CD4-positive, CD25-positive, alpha-beta regulatory T cell (primary cell): ENCODE measurements at regions not wholly inside any gene's neighbourhood (a gene's known extent, or its start where the extent isn't known, plus 50 kb on each side); places are given as distances from the start of the nearest gene placed in this dataset.
"Not testable (repeated sequence)": the region's sequence is repeated elsewhere in the genome, so short reads cannot be mapped to it uniquely, and the experiment has no call there.

Experiments used
- ATAC-seq, 2 donors: fragments of 150-1000 bp; cut with Tn5 transposase; one replicate each; pipeline ENCODE4 v1.10.0; 2021; ENCODE audit warnings: low read depth in 2 of 2, moderate number of reproducible peaks in 2 of 2, moderate library complexity in 1 of 2
- DNase-seq, 3 donors: peaks; one replicate each; pipeline versions ENCODE4 v3.0.0 to v3.0.0-alpha.2; 2012 to 2022; ENCODE audit warnings: mixed read lengths in 1 of 3
- H3K27ac ChIP-seq: one replicate; pipeline ENCODE4 v1.7.0; 2013; ENCODE audit warnings: mild to moderate bottlenecking, low read length; ENCODE audit not compliant: insufficient read depth, poor library complexity, severe bottlenecking
- H3K27me3 ChIP-seq: one replicate; pipeline ENCODE4 v1.7.0; 2013; ENCODE audit warnings: low read length; ENCODE audit not compliant: control insufficient read depth, insufficient read depth
- H3K36me3 ChIP-seq: one replicate; pipeline ENCODE4 v1.7.0; 2013; ENCODE audit warnings: mild to moderate bottlenecking, low read length, moderate library complexity; ENCODE audit not compliant: control insufficient read depth, insufficient read depth
- H3K4me1 ChIP-seq: 2 replicates; pipeline ENCODE4 v1.7.0; 2013; ENCODE audit warnings: mild to moderate bottlenecking, low read length; ENCODE audit not compliant: insufficient read depth, control insufficient read depth, poor library complexity, severe bottlenecking
- H3K4me3 ChIP-seq: one replicate; pipeline ENCODE4 v1.7.0; 2013; ENCODE audit warnings: low read depth, mild to moderate bottlenecking, low read length, moderate library complexity
- H3K9me3 ChIP-seq, 2 experiments: 1 replicate in 1 of 2; 2 replicates in 1 of 2; pipeline ENCODE4 v1.7.0; 2013; ENCODE audit warnings: low read length in 2 of 2, mild to moderate bottlenecking in 1 of 2, moderate library complexity in 1 of 2; ENCODE audit not compliant: control insufficient read depth in 2 of 2
- H3K27ac Mint-ChIP-seq, 3 donors: one replicate each; pipeline ENCODE4 v1.8.0; 2020 to 2022; ENCODE audit warnings: mild to moderate bottlenecking in 3 of 3, mixed read lengths in 3 of 3, moderate library complexity in 2 of 3
- H3K27me3 Mint-ChIP-seq: one replicate; pipeline ENCODE4 v1.8.0; 2022; ENCODE audit warnings: mild to moderate bottlenecking, mixed read lengths
- H3K36me3 Mint-ChIP-seq: one replicate; pipeline ENCODE4 v1.8.0; 2020; ENCODE audit warnings: mixed read lengths
- H3K4me1 Mint-ChIP-seq, 4 donors: one replicate each; pipeline ENCODE4 v1.8.0; 2020 to 2022; ENCODE audit warnings: mixed read lengths in 4 of 4, mild to moderate bottlenecking in 1 of 4
- H3K4me3 Mint-ChIP-seq, 4 donors: one replicate each; pipeline ENCODE4 v1.8.0; 2020 to 2022; ENCODE audit warnings: mild to moderate bottlenecking in 4 of 4, mixed read lengths in 4 of 4, moderate library complexity in 3 of 4
- H3K9me3 Mint-ChIP-seq, 7 donors: one replicate each; pipeline ENCODE4 v1.8.0; 2020 to 2022; ENCODE audit warnings: mixed read lengths in 7 of 7, mild to moderate bottlenecking in 3 of 7, moderate library complexity in 2 of 7

DNA sequence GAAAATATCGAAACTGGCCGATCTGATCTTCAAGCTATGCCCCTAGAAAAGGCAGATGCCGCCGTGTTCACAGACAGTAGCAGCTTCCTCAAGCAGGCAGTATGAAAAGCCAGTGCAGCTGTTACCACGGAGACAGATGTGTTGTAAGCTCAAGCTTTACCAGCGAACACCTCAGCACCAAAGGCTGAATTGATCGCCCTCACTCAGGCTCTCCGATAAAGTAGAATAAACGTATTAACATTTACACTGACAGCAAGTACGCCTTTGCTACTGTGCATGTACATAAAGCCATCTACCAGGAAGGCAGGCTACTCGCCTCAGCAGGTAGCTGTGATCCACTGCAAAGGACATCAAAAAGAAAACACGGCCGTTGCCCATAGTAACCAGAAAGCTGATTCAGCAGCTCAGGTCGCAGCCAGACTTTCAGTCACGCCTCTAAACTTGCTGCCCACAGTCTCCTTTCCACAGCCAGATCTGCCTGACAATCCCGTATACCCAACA, 122.8 kb upstream of the DEFB108B start:
- not testable (repeated sequence) for H3K36me3 ChIP-seq, H3K36me3 Mint-ChIP-seq, H3K27me3 Mint-ChIP-seq, H3K9me3 ChIP-seq, H3K4me3 Mint-ChIP-seq, H3K27me3 ChIP-seq, H3K9me3 Mint-ChIP-seq, H3K4me1 ChIP-seq, ATAC-seq, H3K4me1 Mint-ChIP-seq, H3K27ac Mint-ChIP-seq
- DNase-seq = peak; percentile 30 to 56 (median 55)
- Histone ChIP-seq H3K4me3 (peak overlapping the region; percentile 71), H3K27ac (peak overlapping the region; percentile 84)

DNA sequence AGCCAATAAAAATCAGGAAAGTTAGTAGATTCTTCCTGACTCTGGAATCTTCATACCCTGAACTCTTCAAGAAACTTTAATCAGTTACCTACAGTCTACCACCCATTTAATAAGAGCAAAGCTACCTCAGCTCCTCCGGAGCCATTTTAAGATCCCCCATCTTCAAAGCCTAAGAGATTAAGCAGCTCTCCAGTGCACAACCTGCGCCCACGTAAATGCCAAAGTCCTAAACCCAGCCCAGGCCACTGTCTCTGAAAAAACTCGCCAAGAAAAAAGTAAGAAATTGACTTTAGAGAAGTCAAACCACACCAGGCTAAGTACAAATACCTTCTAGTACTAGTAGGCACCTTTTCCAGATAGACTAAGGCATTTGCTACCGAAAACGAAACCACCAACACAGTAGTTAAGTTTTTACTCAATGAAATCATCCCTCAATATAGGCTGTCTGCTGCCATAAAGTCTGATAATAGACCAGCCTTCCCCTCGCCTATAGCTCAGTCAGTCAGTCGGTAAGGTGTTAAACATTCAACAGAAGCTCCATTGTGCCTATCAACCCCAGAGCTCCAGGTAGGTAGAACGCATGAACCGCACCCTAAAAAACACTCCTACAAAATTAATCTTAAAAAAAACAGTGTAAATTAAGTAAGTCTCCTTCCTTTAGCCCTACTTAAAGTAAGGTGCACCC, 122.2 kb upstream of the DEFB108B start:
- H3K4me1 ChIP-seq, H3K9me3 ChIP-seq, H3K27me3 Mint-ChIP-seq, H3K27ac Mint-ChIP-seq, H3K9me3 Mint-ChIP-seq, ATAC-seq, H3K4me1 Mint-ChIP-seq, H3K36me3 ChIP-seq, H3K4me3 Mint-ChIP-seq, H3K27me3 ChIP-seq, H3K36me3 Mint-ChIP-seq: not testable (repeated sequence)
- peak overlapping the region; percentile 71 for H3K4me3 ChIP-seq
- peak in 1 of 3 donors; percentile 6 for DNase-seq
- H3K27ac ChIP-seq = peak overlapping the region; percentile 84

DNA sequence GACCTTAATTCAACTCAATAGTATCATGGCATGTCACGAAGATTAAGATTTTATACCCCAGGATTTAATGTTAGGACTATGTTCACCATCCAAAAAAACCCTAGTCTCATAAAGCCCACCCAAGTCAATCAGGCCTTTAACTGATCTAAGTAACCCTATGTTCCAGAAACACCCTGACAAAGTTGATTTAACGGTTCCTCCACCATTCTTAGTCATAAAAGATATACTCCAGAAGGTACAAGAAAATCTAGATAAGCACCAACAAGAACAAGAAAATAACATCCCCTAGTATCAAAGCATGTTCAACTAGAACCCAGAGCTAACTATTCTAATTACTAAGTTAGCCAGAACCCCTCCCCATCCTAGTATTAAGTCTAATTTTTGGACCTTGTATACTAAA, 120.7 kb upstream of the DEFB108B start:
- ATAC-seq, H3K27me3 ChIP-seq, H3K9me3 Mint-ChIP-seq, H3K27ac ChIP-seq, H3K36me3 Mint-ChIP-seq, H3K27ac Mint-ChIP-seq, H3K4me1 ChIP-seq, H3K36me3 ChIP-seq, H3K4me1 Mint-ChIP-seq, H3K27me3 Mint-ChIP-seq, DNase-seq, H3K4me3 Mint-ChIP-seq, H3K9me3 ChIP-seq, H3K4me3 ChIP-seq: not testable (repeated sequence)

DNA sequence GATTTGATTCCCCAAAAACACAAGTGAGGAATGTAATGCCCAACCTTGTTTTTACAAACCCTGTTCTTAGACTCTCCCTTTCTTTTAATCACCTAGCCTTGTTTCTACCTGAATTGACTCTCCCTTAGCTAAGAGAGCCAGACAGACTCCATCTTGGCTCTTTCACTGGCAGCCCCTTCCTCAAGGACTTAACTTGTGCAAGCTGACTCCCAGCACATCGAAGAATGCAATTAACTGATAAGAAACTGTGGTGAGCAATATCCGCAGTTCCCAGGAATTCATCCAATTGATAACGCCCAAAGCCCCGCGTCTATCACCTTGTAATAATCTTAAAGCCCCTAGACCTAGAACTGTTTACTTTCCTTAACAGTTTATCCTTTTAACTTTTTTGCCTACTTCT, 120.2 kb upstream of the DEFB108B start:
- DNase-seq, H3K4me3 ChIP-seq, H3K27ac Mint-ChIP-seq, ATAC-seq, H3K9me3 Mint-ChIP-seq, H3K27me3 ChIP-seq, H3K9me3 ChIP-seq, H3K36me3 ChIP-seq, H3K27ac ChIP-seq, H3K4me1 ChIP-seq, H3K36me3 Mint-ChIP-seq, H3K4me1 Mint-ChIP-seq, H3K27me3 Mint-ChIP-seq: not testable (repeated sequence)
- peak overlapping the region in 1 of 4 donors; percentile 9 for H3K4me3 Mint-ChIP-seq

DNA sequence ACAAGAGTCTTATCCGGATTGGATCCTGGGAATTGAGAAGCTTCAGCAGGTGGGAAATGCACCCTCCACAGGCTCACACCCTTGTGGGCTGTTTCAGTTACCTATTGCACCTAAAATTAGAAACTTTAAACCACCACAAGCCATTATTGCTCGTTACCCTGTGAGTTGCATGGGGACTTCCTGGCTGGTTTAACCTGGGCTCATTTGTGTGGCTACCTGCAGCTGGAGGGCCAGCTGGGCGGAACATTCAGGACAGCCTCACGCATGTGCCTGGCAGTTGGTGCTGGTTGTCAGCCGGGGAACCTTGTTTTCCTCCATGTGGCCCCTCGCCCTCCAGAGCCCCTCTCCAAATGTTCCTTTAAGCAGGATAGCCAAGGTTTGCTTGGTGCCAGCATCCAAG, 118.5 kb upstream of the DEFB108B start:
- H3K4me1 Mint-ChIP-seq, H3K36me3 Mint-ChIP-seq, H3K27ac Mint-ChIP-seq: not testable (repeated sequence)

DNA sequence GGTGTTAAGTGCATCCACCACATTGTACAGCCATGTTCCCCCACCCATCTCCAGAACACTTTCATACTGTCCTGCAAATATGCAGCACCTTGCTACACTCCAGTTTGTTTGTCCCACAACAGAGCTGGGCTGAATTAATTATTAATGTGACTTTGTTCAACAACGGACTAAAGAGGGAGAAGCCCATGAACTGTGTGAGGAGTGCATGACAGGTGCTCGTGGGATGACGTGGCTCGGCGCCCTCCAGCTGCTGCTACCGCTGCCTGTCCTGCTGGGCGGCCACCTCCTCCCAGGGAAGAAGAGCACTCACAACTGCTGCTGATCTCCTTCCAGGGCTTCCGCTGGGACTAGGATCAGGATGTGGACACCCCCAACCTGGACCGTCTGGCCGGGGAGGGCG, 111.2 kb upstream of the DEFB108B start:
- H3K4me1 Mint-ChIP-seq, H3K27me3 ChIP-seq, H3K4me3 Mint-ChIP-seq, H3K4me1 ChIP-seq, ATAC-seq, H3K4me3 ChIP-seq, H3K9me3 Mint-ChIP-seq, H3K27ac Mint-ChIP-seq, H3K36me3 Mint-ChIP-seq, H3K36me3 ChIP-seq, H3K27me3 Mint-ChIP-seq, H3K27ac ChIP-seq, DNase-seq, H3K9me3 ChIP-seq: not testable (repeated sequence)

More for the DNA sequence above, 118.5 kb upstream of the DEFB108B start:
- not testable (repeated sequence) for H3K4me3 Mint-ChIP-seq, DNase-seq, ATAC-seq, H3K9me3 ChIP-seq, H3K27ac ChIP-seq, H3K27me3 ChIP-seq, H3K4me1 ChIP-seq, H3K27me3 Mint-ChIP-seq, H3K36me3 ChIP-seq, H3K4me3 ChIP-seq, H3K9me3 Mint-ChIP-seq

DNA sequence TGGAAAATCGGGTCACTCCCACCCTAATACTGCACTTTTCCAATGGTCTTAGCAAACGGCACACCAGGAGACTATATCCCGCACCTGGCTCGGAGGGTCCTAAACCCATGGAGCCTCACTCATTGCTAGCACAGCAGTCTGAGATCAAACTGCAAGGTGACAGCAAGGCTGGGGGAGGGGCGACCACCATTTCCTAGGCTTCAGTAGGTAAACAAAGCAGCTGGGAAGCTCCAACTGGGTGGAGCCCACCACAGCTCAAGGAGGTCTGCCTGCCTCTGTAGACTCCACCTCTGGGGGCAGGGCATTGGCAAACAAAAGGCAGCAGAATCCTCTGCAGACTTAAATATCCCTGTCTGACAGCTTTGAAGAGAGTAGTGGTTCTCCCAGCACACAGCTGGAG, 109.0 kb upstream of the DEFB108B start:
- H3K27me3 Mint-ChIP-seq = peaks cover 14% of the 10 kb centered on the region
- not testable (repeated sequence) for H3K9me3 Mint-ChIP-seq, H3K4me3 Mint-ChIP-seq, H3K4me3 ChIP-seq, H3K36me3 ChIP-seq, H3K4me1 Mint-ChIP-seq, H3K4me1 ChIP-seq, DNase-seq, H3K36me3 Mint-ChIP-seq, H3K27ac Mint-ChIP-seq, H3K9me3 ChIP-seq, H3K27me3 ChIP-seq, H3K27ac ChIP-seq, ATAC-seq

DNA sequence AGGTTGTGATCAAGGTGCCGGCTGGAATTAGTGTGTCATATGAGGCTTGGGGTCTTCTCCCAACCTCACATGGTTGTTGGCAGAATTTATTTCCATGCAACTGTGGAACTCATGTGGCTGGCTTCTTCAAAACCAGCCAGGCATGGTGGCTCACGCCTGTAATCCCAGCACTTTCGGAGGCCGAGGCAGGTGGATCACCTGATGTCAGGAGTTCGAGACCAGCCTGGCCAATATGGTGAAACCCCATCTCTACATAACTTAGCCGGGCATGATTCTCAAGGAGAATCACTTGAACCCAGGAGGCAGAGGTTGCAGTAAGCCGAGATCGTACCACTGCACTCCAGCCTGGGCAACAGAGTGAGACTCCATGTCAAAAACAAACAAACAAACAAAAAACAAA, 102.3 kb upstream of the DEFB108B start:
- H3K4me1 ChIP-seq, H3K27ac ChIP-seq, H3K27ac Mint-ChIP-seq, H3K9me3 ChIP-seq, H3K9me3 Mint-ChIP-seq, H3K36me3 ChIP-seq, H3K27me3 ChIP-seq, DNase-seq, H3K36me3 Mint-ChIP-seq, H3K4me1 Mint-ChIP-seq, H3K4me3 Mint-ChIP-seq, ATAC-seq, H3K4me3 ChIP-seq: not testable (repeated sequence)
- peaks cover 27% of the 10 kb centered on the region for H3K27me3 Mint-ChIP-seq
